ENCODE measurements at regions not wholly inside any gene's neighbourhood (a gene's known extent, or its start where the extent isn't known, plus 50 kb on each side); places are given as distances from the start of the nearest gene placed in this dataset.

DNA sequence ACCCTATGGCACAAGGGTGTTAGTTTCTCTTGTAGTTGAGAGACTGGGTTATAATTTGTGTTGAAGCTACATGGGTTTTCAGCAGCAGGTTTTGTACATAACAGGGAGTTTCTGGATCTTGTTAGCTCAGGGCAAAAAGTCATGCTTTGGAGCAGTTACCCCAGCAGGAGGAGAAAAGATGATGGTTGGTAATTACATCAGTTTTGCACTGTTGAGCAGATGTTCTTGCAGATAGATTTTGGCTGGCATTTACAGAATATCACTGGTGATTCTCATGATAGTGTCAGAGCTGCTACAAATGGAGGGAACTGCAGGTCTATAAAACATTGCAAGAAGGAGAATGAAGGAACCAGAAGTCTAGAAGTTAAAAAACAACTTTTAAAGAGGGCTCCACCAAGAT, 215.2 kb upstream of the ATP5MC3 start:
- H3K27ac ChIP-seq (ENCODE audit: low read depth, low read length), result no peak overlapping the region

GRCh38 chr2:175393851-175394250, 212.3 kb upstream of the ATP5MC3 start:
- Histone ChIP-seq H3K9ac (ENCODE audit: low read depth, low read length) (no peak overlapping the region), H3K36me3 (ENCODE audit: control insufficient read depth, insufficient read depth, low read length) (no peaks in the 10 kb centered on the region), H3K9me3 (ENCODE audit: control insufficient read depth, insufficient read depth, low read length) (no peaks in the 10 kb centered on the region), H3K27me3 (ENCODE audit: control insufficient read depth, insufficient read depth, low read length) (no peaks in the 10 kb centered on the region), H3K4me1 (ENCODE audit: control insufficient read depth, insufficient read depth, low read length) (no peaks in the 10 kb centered on the region), H3K4me3 (ENCODE audit: low read depth, low read length) (no peak overlapping the region), H3K27ac (ENCODE audit: low read depth, low read length) (no peak overlapping the region)

More for the DNA sequence above, 215.2 kb upstream of the ATP5MC3 start:
- Histone ChIP-seq H3K9ac (ENCODE audit: low read depth, low read length) (no peak overlapping the region), H3K9me3 (ENCODE audit: control insufficient read depth, insufficient read depth, low read length) (no peaks in the 10 kb centered on the region), H3K4me3 (ENCODE audit: low read depth, low read length) (no peak overlapping the region), H3K27me3 (ENCODE audit: control insufficient read depth, insufficient read depth, low read length) (no peaks in the 10 kb centered on the region), H3K36me3 (ENCODE audit: control insufficient read depth, insufficient read depth, low read length) (no peaks in the 10 kb centered on the region), H3K4me1 (ENCODE audit: control insufficient read depth, insufficient read depth, low read length) (no peaks in the 10 kb centered on the region)

DNA sequence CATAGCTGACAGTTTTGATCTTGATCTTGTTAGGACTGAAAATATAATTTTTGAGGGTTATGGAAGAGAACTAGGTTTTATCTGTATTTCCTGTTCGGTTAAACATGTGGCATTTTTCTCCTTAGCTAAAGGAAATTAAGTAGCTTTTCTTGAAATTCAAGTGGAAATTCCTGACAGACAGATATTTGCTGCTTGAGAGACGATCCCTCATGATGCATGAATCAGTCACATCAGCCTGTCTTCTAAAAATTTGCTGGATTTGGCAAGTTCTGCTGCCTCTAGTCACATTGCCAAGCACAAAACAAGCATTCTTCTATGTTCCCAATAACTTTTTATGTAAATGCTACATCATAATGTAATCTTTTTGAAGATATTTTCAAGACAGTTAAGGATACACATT, 201.8 kb upstream of the ATP5MC3 start:
- Histone ChIP-seq H3K27me3 (ENCODE audit: control insufficient read depth, insufficient read depth, low read length) (no peaks in the 10 kb centered on the region), H3K27ac (ENCODE audit: low read depth, low read length) (no peak overlapping the region), H3K9ac (ENCODE audit: low read depth, low read length) (no peak overlapping the region), H3K36me3 (ENCODE audit: control insufficient read depth, insufficient read depth, low read length) (no peaks in the 10 kb centered on the region), H3K4me3 (ENCODE audit: low read depth, low read length) (no peak overlapping the region), H3K9me3 (ENCODE audit: control insufficient read depth, insufficient read depth, low read length) (peaks cover 18% of the 10 kb centered on the region; the same call in 1 of the 2 replicates), H3K4me1 (ENCODE audit: control insufficient read depth, insufficient read depth, low read length) (no peaks in the 10 kb centered on the region)

DNA sequence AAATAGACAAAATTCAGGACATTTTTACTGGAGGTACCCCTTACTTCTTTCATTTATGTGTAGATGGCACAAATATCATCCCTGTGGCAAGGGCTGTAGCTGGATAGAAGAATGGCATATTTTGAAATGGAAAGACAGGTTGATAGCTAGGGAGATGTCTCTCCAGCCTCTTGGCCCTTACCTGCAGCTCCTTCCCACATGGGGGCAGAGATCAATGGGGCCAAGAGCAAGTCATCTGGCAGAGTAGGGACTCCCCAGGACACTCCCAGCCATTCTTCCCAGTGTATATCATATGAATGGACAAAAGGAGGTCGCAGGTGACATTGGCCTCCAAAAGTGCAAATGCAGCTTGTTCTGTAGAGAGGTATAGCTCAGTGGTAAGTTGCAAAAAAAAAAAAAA, 192.2 kb upstream of the ATP5MC3 start:
- peaks cover 15% of the 10 kb centered on the region for H3K4me1 ChIP-seq (ENCODE audit: control insufficient read depth, insufficient read depth, low read length)
- H3K27ac ChIP-seq (ENCODE audit: low read depth, low read length), result no peak overlapping the region
- H3K9me3 ChIP-seq (ENCODE audit: control insufficient read depth, insufficient read depth, low read length), result no peaks in the 10 kb centered on the region
- H3K36me3 ChIP-seq (ENCODE audit: control insufficient read depth, insufficient read depth, low read length), result no peaks in the 10 kb centered on the region
- H3K27me3 ChIP-seq (ENCODE audit: control insufficient read depth, insufficient read depth, low read length), result no peaks in the 10 kb centered on the region
- no peak overlapping the region for H3K4me3 ChIP-seq (ENCODE audit: low read depth, low read length)
- no peak overlapping the region for H3K9ac ChIP-seq (ENCODE audit: low read depth, low read length)

DNA sequence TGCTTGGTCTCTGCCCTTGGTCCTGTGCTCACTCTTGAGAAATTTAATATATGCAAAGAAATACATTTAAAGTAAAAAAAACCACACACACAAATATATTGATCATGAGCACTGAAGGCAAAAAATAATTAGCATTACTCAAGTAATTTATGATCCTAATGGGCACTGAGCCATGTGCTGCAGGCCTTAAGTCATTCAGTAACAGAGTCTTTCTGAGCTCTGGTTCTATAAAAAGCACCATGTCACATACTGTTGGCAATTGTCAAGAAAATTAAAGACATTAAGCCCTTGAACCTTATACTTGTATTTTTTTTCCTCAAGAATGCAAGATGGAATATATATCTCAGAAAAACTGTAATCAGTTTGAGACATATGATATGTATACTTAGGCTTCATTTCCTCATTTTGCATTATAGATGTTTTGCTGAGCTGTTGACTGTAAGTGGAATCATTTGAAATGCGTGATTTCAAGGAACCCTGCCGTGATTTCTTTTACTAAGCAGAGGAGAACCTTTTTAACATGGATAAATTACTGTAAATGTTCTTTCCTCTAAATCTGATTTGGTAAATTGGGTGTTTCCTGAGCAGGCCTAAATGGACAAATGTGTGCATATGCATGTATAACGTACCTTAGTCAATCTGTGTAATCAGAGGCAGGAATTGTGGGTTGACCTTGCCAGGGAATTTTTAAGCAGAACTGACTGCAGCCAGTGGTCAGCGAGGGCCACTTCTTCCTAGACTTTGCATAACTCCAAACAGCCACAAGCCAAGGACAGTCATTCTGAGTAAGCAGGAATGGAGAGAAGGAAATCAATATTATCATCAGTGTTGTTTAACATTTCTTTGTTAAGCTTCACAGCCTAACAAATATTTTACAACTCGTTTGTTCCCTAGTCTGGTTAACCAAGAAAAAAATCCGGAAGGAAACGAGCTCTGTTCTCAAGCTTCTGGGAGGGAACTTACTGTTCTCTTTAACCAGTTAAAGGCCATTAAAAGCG, 191.5 kb upstream of the ATP5MC3 start:
- Histone ChIP-seq H3K27ac (ENCODE audit: low read depth, low read length) (peak overlapping the region; percentile 5), H3K27me3 (ENCODE audit: control insufficient read depth, insufficient read depth, low read length) (no peaks in the 10 kb centered on the region), H3K4me3 (ENCODE audit: low read depth, low read length) (no peak overlapping the region), H3K9ac (ENCODE audit: low read depth, low read length) (no peak overlapping the region), H3K9me3 (ENCODE audit: control insufficient read depth, insufficient read depth, low read length) (no peaks in the 10 kb centered on the region), H3K36me3 (ENCODE audit: control insufficient read depth, insufficient read depth, low read length) (no peaks in the 10 kb centered on the region), H3K4me1 (ENCODE audit: control insufficient read depth, insufficient read depth, low read length) (peaks cover 15% of the 10 kb centered on the region)

DNA sequence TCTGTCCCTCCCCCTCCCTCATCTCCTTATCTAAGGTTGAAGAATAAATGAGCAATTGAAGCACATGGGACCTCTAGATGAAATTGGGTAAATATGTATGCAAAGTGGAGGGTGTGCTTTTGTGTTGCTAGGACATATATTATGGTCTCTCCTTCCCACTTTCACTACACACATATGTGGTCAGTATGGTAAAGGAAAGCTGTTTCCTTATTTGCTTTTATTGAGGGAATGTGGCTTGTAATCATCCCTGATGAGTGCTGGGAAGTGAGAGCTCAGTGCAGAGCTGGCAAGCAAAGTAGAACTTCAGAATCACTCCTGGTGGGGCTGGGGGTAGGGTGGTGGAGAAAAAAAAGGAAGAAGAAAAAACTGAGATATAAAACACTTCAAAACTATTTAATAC, 189.9 kb upstream of the ATP5MC3 start:
- Histone ChIP-seq H3K36me3 (ENCODE audit: control insufficient read depth, insufficient read depth, low read length) (no peaks in the 10 kb centered on the region), H3K4me3 (ENCODE audit: low read depth, low read length) (no peak overlapping the region), H3K9ac (ENCODE audit: low read depth, low read length) (no peak overlapping the region), H3K4me1 (ENCODE audit: control insufficient read depth, insufficient read depth, low read length) (peaks cover 15% of the 10 kb centered on the region), H3K27ac (ENCODE audit: low read depth, low read length) (no peak overlapping the region), H3K27me3 (ENCODE audit: control insufficient read depth, insufficient read depth, low read length) (no peaks in the 10 kb centered on the region), H3K9me3 (ENCODE audit: control insufficient read depth, insufficient read depth, low read length) (no peaks in the 10 kb centered on the region)

DNA sequence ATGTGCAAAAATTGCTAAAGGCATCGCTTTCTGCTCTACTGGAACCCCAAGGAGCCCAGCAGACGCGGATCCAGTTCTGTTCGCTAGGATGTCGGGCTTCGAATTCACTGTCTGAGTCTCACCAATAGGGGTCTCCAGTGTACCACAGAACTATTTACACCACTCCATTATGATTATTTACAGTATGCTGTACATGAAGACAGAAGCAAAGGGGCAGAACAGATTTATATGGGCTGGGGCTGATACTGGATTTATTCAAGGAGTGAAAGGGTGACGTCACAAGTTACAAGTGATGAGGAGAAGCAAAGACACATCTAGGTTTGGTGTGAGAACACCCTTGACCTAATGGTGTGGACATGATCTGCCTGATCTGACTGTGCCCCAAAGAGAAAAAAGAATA, 185.3 kb upstream of the ATP5MC3 start:
- Histone ChIP-seq H3K27me3 (ENCODE audit: control insufficient read depth, insufficient read depth, low read length) (no peaks in the 10 kb centered on the region), H3K9ac (ENCODE audit: low read depth, low read length) (no peak overlapping the region), H3K4me3 (ENCODE audit: low read depth, low read length) (no peak overlapping the region), H3K36me3 (ENCODE audit: control insufficient read depth, insufficient read depth, low read length) (no peaks in the 10 kb centered on the region), H3K9me3 (ENCODE audit: control insufficient read depth, insufficient read depth, low read length) (no peaks in the 10 kb centered on the region), H3K4me1 (ENCODE audit: control insufficient read depth, insufficient read depth, low read length) (no peaks in the 10 kb centered on the region), H3K27ac (ENCODE audit: low read depth, low read length) (no peak overlapping the region)

GRCh38 chr2:175363699-175364098, 182.2 kb upstream of the ATP5MC3 start:
- Histone ChIP-seq H3K36me3 (ENCODE audit: control insufficient read depth, insufficient read depth, low read length) (no peaks in the 10 kb centered on the region), H3K9me3 (ENCODE audit: control insufficient read depth, insufficient read depth, low read length) (no peaks in the 10 kb centered on the region), H3K9ac (ENCODE audit: low read depth, low read length) (no peak overlapping the region), H3K4me3 (ENCODE audit: low read depth, low read length) (no peak overlapping the region), H3K27me3 (ENCODE audit: control insufficient read depth, insufficient read depth, low read length) (no peaks in the 10 kb centered on the region), H3K4me1 (ENCODE audit: control insufficient read depth, insufficient read depth, low read length) (no peaks in the 10 kb centered on the region), H3K27ac (ENCODE audit: low read depth, low read length) (no peak overlapping the region)

DNA sequence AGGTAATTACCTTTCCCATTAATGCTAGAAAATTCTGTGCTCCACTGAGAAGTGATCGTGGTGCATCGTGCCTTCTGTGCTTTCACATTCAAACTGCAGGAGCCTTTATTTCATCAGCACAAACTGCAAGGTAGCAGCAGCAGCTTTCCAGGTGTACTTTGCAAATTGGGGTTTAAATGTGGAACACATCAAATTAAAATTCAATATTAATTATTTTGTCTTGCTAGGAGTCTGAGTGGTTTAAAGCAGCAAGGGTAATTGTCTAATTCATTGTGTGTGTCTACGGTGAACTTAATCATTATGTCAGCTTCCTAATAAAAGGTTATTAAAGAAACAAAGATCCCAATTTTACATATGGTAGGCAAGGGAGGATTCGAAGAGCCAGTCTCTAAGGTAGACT, 180.8 kb upstream of the ATP5MC3 start:
- Histone ChIP-seq H3K36me3 (ENCODE audit: control insufficient read depth, insufficient read depth, low read length) (no peaks in the 10 kb centered on the region), H3K27me3 (ENCODE audit: control insufficient read depth, insufficient read depth, low read length) (no peaks in the 10 kb centered on the region), H3K9me3 (ENCODE audit: control insufficient read depth, insufficient read depth, low read length) (no peaks in the 10 kb centered on the region), H3K4me1 (ENCODE audit: control insufficient read depth, insufficient read depth, low read length) (no peaks in the 10 kb centered on the region), H3K9ac (ENCODE audit: low read depth, low read length) (no peak overlapping the region), H3K4me3 (ENCODE audit: low read depth, low read length) (no peak overlapping the region), H3K27ac (ENCODE audit: low read depth, low read length) (no peak overlapping the region)

GRCh38 chr2:175359710-175360109, 178.2 kb upstream of the ATP5MC3 start:
- no peaks in the 10 kb centered on the region for H3K27me3 ChIP-seq (ENCODE audit: control insufficient read depth, insufficient read depth, low read length)
- no peak overlapping the region for H3K9ac ChIP-seq (ENCODE audit: low read depth, low read length)
- H3K4me1 ChIP-seq (ENCODE audit: control insufficient read depth, insufficient read depth, low read length), result no peaks in the 10 kb centered on the region
- no peak overlapping the region for H3K4me3 ChIP-seq (ENCODE audit: low read depth, low read length)
- H3K9me3 ChIP-seq (ENCODE audit: control insufficient read depth, insufficient read depth, low read length), result no peaks in the 10 kb centered on the region
- no peak overlapping the region for H3K27ac ChIP-seq (ENCODE audit: low read depth, low read length)
- H3K36me3 ChIP-seq (ENCODE audit: control insufficient read depth, insufficient read depth, low read length), result no peaks in the 10 kb centered on the region

GRCh38 chr2:175356901-175357300, 175.4 kb upstream of the ATP5MC3 start:
- H3K27me3 ChIP-seq (ENCODE audit: control insufficient read depth, insufficient read depth, low read length), result no peaks in the 10 kb centered on the region
- H3K4me3 ChIP-seq (ENCODE audit: low read depth, low read length), result no peak overlapping the region
- H3K9me3 ChIP-seq (ENCODE audit: control insufficient read depth, insufficient read depth, low read length), result no peaks in the 10 kb centered on the region
- no peak overlapping the region for H3K27ac ChIP-seq (ENCODE audit: low read depth, low read length)
- no peak overlapping the region for H3K9ac ChIP-seq (ENCODE audit: low read depth, low read length)
- H3K36me3 ChIP-seq (ENCODE audit: control insufficient read depth, insufficient read depth, low read length), result no peaks in the 10 kb centered on the region
- H3K4me1 ChIP-seq (ENCODE audit: control insufficient read depth, insufficient read depth, low read length), result no peaks in the 10 kb centered on the region
